Endothelial cell of umbilical vein (primary cell): ENCODE measurements at regions not wholly inside any gene's neighbourhood (a gene's known extent, or its start where the extent isn't known, plus 50 kb on each side); places are given as distances from the start of the nearest gene placed in this dataset.

ENCODE experiments used
- BruUV-seq: library from RNA; stranded (reverse); fragments of 400-500 nt; replicated peaks from 2 replicates; lab custom pipeline; 2021; lab: Mats Ljungman, UMichigan
- CTCF ChIA-PET: fragments of 300-600, 350-600 bp; sonication (Branson Sonifier 250); formaldehyde crosslinking; loops from one replicate; lab custom pipeline; 2021; ENCODE audit warnings: antibody characterized with exemption, inconsistent platforms; lab: Charles Lee
- POLR2A ChIA-PET: fragments of 300-600, 350-600 bp; sonication (Branson Sonifier 250); formaldehyde crosslinking; loops from one replicate; lab custom pipeline; 2021; ENCODE audit warnings: antibody characterized with exemption, inconsistent platforms; lab: Charles Lee
- DNase-seq: peaks from one replicate; pipeline ENCODE4 v3.0.0-alpha.2; 2011; ENCODE audit warnings: low read depth, low spot score
- FAIRE-seq: peaks from 2 replicates; lab custom pipeline; 2011; peaks lifted over from hg19 to GRCh38; lab: Jason Lieb, UNC
- H2AFZ ChIP-seq: 2 replicates; pipeline ENCODE4 v1.6.0; 2012; ENCODE audit warnings: low read depth, low read length, control low read depth, inconsistent platforms
- H3K27ac ChIP-seq: 2 replicates; pipeline ENCODE4 v1.5.1; 2011; ENCODE audit warnings: low read depth, mild to moderate bottlenecking, control low read depth, low read length, moderate library complexity; ENCODE audit not compliant: insufficient read depth
- H3K27me3 ChIP-seq, 2 experiments: 2 replicates each; pipeline versions ENCODE4 v1.6.0 to v1.6.1; 2011; ENCODE audit warnings: low read length in 2 of 2, mixed read lengths in 1 of 2; ENCODE audit not compliant: control insufficient read depth in 2 of 2, insufficient read depth in 2 of 2
- H3K36me3 ChIP-seq, 2 experiments: 2 replicates in 1 of 2; 3 replicates in 1 of 2; pipeline ENCODE4 v1.5.1; 2011; ENCODE audit warnings: low read length in 2 of 2, mild to moderate bottlenecking in 1 of 2, moderate library complexity in 1 of 2; ENCODE audit not compliant: control insufficient read depth in 2 of 2, insufficient read depth in 2 of 2; ENCODE audit errors: extremely low read depth in 1 of 2
- H3K4me1 ChIP-seq: 3 replicates; pipeline ENCODE4 v1.5.1; 2011; ENCODE audit warnings: mild to moderate bottlenecking, low read length; ENCODE audit not compliant: control insufficient read depth, insufficient read depth; ENCODE audit errors: extremely low read depth
- H3K4me2 ChIP-seq: 2 replicates; pipeline ENCODE4 v1.6.1; 2011; ENCODE audit warnings: low read length, control low read depth, mixed read lengths; ENCODE audit not compliant: insufficient read depth
- H3K4me3 ChIP-seq, 3 experiments: fragments of 200-600 bp in 1 of 3; sonication (generic), shearing (Covaris generic) in 1 of 3; replicated peaks in 1 of 3; 2 replicates each; pipeline ENCODE4 v1.5.1; 2011 to 2016; ENCODE audit warnings: control low read depth in 3 of 3, low read length in 3 of 3, mild to moderate bottlenecking in 2 of 3, inconsistent platforms in 1 of 3, low read depth in 1 of 3, moderate library complexity in 1 of 3; ENCODE audit not compliant: insufficient read depth in 1 of 3
- H3K79me2 ChIP-seq: 2 replicates; pipeline ENCODE4 v1.6.0; 2012; ENCODE audit warnings: low read length, inconsistent platforms; ENCODE audit not compliant: control insufficient read depth, insufficient read depth
- H3K9ac ChIP-seq: replicated peaks from 2 replicates; pipeline ENCODE3; 2011; ENCODE audit warnings: low read length, control low read depth; ENCODE audit not compliant: insufficient read depth; ENCODE audit errors: extremely low read depth
- H3K9me1 ChIP-seq: replicated peaks from 3 replicates; pipeline ENCODE4 v1.6.0; 2011; ENCODE audit warnings: mild to moderate bottlenecking, low read length; ENCODE audit not compliant: control insufficient read depth, insufficient read depth; ENCODE audit errors: extremely low read depth
- H3K9me3 ChIP-seq: replicated peaks from 2 replicates; pipeline ENCODE4 v1.5.1; 2012; ENCODE audit warnings: low read length, inconsistent platforms; ENCODE audit not compliant: control insufficient read depth, insufficient read depth
- H4K20me1 ChIP-seq: replicated peaks from 2 replicates; pipeline ENCODE3; 2011; ENCODE audit warnings: mild to moderate bottlenecking, low read length; ENCODE audit not compliant: control insufficient read depth, insufficient read depth; ENCODE audit errors: extremely low read depth
- EZH2 ChIP-seq: IDR thresholded peaks from 2 replicates; pipeline ENCODE4 v1.6.1; 2012; ENCODE audit warnings: borderline replicate concordance, low read depth, mild to moderate bottlenecking, moderate library complexity, low read length, inconsistent platforms; ENCODE audit not compliant: severe bottlenecking
- FOS ChIP-seq: IDR thresholded peaks from 2 replicates; pipeline ENCODE4 v1.6.1; 2011; ENCODE audit warnings: mild to moderate bottlenecking, low read length, moderate library complexity, borderline replicate concordance; ENCODE audit not compliant: insufficient read depth
- GATA2 ChIP-seq: IDR thresholded peaks from 2 replicates; pipeline ENCODE4 v1.7.0; 2011; ENCODE audit warnings: low read depth, mild to moderate bottlenecking, moderate library complexity, mixed read lengths, low read length; ENCODE audit not compliant: insufficient read length, insufficient read depth
- JUN ChIP-seq: IDR thresholded peaks from 2 replicates; pipeline ENCODE4 v1.6.1; 2011; ENCODE audit warnings: borderline replicate concordance, low read depth; ENCODE audit not compliant: insufficient read length, insufficient read depth
- MYC ChIP-seq: IDR thresholded peaks from one replicate; pipeline ENCODE4 v1.6.1; 2011; ENCODE audit warnings: mild to moderate bottlenecking, low read depth, low read length
- POLR2A ChIP-seq: IDR thresholded peaks from 2 replicates; pipeline ENCODE4 v1.6.1; 2012; ENCODE audit warnings: low read depth, mild to moderate bottlenecking, control low read depth, low read length
- POLR2AphosphoS5 ChIP-seq: IDR thresholded peaks from 2 replicates; pipeline ENCODE4 v1.6.1; 2012; ENCODE audit warnings: low read depth, mild to moderate bottlenecking, control low read depth, low read length, moderate library complexity; ENCODE audit not compliant: insufficient read depth
- dilution Hi-C: fragments of 300-500 bp; cut with MboI; formaldehyde crosslinking; loops from one replicate; pipeline ENCODE4 v1.15.0; 2019; ENCODE audit warnings: low sequenced_read_pairs; ENCODE audit not compliant: extremely low pct_ligation_motif_present
- intact Hi-C: fragments of 100-400 bp; cut with micrococcal nuclease; formaldehyde crosslinking; loops from one replicate; pipeline ENCODE4 v1.10.0; 2022
- TF ChIP-seq, protein P1 (sequence below), 2 donors: IDR thresholded peaks; 1 replicate in 1 of 2; 2 replicates in 1 of 2; pipeline ENCODE4 v1.5.1; 2011; ENCODE audit warnings: low read length in 2 of 2, mild to moderate bottlenecking in 2 of 2, moderate library complexity in 2 of 2, control low read depth in 1 of 2, inconsistent platforms in 1 of 2, low read depth in 1 of 2; ENCODE audit not compliant: insufficient read depth in 1 of 2; ENCODE audit errors: extremely low read depth in 1 of 2
- TF ChIP-seq, protein P2 (sequence below): IDR thresholded peaks from 2 replicates; pipeline ENCODE4 v1.6.1; 2011; ENCODE audit not compliant: insufficient read depth, insufficient read length

DNA sequence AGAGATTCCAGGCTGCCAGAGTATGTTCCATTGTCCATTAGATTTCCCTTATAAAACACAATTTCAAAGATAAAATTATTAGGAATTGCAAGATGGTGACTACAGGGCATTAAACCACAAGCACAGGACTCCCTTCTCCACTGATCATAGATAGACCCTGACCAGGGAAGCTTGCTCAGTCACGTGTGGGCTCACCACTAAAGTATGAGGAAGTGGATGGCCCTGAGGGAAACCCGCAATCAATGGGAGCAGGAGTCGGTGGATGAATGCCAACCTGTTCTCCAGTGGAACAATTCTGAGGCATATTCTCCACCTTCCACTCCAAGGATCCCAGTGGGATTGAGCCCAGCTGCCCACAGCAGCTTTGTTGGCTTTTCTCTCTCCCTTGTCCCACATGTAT, 515.7 kb downstream of the BCOR start:
- H3K9ac ChIP-seq = no peak overlapping the region
- DNase-seq (no peak), FAIRE-seq (no peak)
- no peaks in the 10 kb centered on the region for H3K9me1 ChIP-seq
- no TSS peak for BruUV-seq
- no peak overlapping the region for H3K4me3 ChIP-seq
- ChIA-PET CTCF (no interaction called here), POLR2A (no interaction called here)
- no peaks in the 10 kb centered on the region for H3K9me3 ChIP-seq
- peaks cover 0 to 4% of the 10 kb centered on the region in 2 experiments for H3K27me3 ChIP-seq
- TF ChIP-seq FOS = no peak
- TF ChIP-seq POLR2AphosphoS5 = no peak
- TF ChIP-seq, protein P1, sequence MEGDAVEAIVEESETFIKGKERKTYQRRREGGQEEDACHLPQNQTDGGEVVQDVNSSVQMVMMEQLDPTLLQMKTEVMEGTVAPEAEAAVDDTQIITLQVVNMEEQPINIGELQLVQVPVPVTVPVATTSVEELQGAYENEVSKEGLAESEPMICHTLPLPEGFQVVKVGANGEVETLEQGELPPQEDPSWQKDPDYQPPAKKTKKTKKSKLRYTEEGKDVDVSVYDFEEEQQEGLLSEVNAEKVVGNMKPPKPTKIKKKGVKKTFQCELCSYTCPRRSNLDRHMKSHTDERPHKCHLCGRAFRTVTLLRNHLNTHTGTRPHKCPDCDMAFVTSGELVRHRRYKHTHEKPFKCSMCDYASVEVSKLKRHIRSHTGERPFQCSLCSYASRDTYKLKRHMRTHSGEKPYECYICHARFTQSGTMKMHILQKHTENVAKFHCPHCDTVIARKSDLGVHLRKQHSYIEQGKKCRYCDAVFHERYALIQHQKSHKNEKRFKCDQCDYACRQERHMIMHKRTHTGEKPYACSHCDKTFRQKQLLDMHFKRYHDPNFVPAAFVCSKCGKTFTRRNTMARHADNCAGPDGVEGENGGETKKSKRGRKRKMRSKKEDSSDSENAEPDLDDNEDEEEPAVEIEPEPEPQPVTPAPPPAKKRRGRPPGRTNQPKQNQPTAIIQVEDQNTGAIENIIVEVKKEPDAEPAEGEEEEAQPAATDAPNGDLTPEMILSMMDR (IDR thresholded peaks at IDR 0.05; ENCODE audit: extremely low read depth in 1 of 2, insufficient read depth in 1 of 2, low read depth in 1 of 2, low read length in 2 of 2) = no peak
- no peak for TF ChIP-seq POLR2A
- no peak for TF ChIP-seq JUN
- TF ChIP-seq, protein P2, sequence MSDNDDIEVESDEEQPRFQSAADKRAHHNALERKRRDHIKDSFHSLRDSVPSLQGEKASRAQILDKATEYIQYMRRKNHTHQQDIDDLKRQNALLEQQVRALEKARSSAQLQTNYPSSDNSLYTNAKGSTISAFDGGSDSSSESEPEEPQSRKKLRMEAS = no peak
- no peak for TF ChIP-seq EZH2
- H3K36me3 ChIP-seq = no peaks in the 10 kb centered on the region
- H3K4me2 ChIP-seq = no peak overlapping the region
- intact Hi-C loops (no loop called here), dilution Hi-C loops (no loop called here)
- no peak overlapping the region for H2AFZ ChIP-seq
- H3K4me1 ChIP-seq = no peaks in the 10 kb centered on the region
- no peak overlapping the region for H3K27ac ChIP-seq
- H3K79me2 ChIP-seq = no peaks in the 10 kb centered on the region
- no peaks in the 10 kb centered on the region for H4K20me1 ChIP-seq

DNA sequence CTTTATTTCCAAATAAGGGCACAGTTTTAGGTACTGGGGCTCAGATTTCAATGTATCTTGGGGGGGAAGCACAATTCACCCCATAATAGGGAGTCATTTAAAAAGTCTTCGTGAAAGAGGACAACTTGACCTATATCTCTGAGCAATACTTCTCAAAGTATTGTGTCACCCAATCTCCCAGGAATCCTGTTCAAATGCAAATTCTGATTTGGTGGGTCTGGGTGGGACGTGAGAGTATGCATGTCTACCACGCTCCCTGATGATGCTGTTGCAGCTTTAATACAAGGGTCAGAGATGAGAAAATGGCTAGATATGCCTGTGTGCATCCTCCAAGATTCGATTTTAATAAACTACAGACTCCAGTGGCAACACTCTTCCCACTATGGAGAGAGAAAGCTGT, 514.8 kb downstream of the BCOR start:
- no peak overlapping the region for H3K9ac ChIP-seq
- H3K4me3 ChIP-seq = no peak overlapping the region
- peaks cover 0 to 4% of the 10 kb centered on the region in 2 experiments for H3K27me3 ChIP-seq
- H4K20me1 ChIP-seq = no peaks in the 10 kb centered on the region
- ChIA-PET POLR2A (no interaction called here), CTCF (no interaction called here)
- intact Hi-C loops = no loop called here
- no peak overlapping the region for H2AFZ ChIP-seq
- no peaks in the 10 kb centered on the region for H3K4me1 ChIP-seq
- H3K79me2 ChIP-seq = no peaks in the 10 kb centered on the region
- DNase-seq (no peak), FAIRE-seq (no peak)
- no peak overlapping the region for H3K27ac ChIP-seq
- no peaks in the 10 kb centered on the region for H3K36me3 ChIP-seq
- H3K9me1 ChIP-seq = no peaks in the 10 kb centered on the region
- H3K4me2 ChIP-seq = no peak overlapping the region
- BruUV-seq = no TSS peak
- no peak for TF ChIP-seq MYC
- no peak for TF ChIP-seq FOS
- TF ChIP-seq JUN = no peak
- TF ChIP-seq EZH2 = no peak
- no peak for TF ChIP-seq POLR2A
- TF ChIP-seq, protein P1 (IDR thresholded peaks at IDR 0.05; ENCODE audit: extremely low read depth in 1 of 2, insufficient read depth in 1 of 2, low read depth in 1 of 2, low read length in 2 of 2) = no peak
- TF ChIP-seq POLR2AphosphoS5 = no peak
- TF ChIP-seq, protein P2 = no peak
- TF ChIP-seq GATA2 = no peak
- dilution Hi-C loops = no loop called here
- H3K9me3 ChIP-seq = no peaks in the 10 kb centered on the region
